H54 (cell line): ENCODE measurements at regions not wholly inside any gene's neighbourhood (a gene's known extent, or its start where the extent isn't known, plus 50 kb on each side); places are given as distances from the start of the nearest gene placed in this dataset.

Experiments used
- DNase-seq: peaks from one replicate; pipeline ENCODE4 v3.0.0; 2011; ENCODE audit warnings: low spot score, mixed read lengths; ENCODE audit not compliant: insufficient read length
- FAIRE-seq: peaks from 3 replicates; lab custom pipeline; 2011; peaks lifted over from hg19 to GRCh38; lab: Jason Lieb, UNC
- POLR2A ChIP-seq: IDR thresholded peaks from 2 replicates; pipeline ENCODE4 v1.6.1; 2011; ENCODE audit warnings: low read depth, mild to moderate bottlenecking, low read length

DNA sequence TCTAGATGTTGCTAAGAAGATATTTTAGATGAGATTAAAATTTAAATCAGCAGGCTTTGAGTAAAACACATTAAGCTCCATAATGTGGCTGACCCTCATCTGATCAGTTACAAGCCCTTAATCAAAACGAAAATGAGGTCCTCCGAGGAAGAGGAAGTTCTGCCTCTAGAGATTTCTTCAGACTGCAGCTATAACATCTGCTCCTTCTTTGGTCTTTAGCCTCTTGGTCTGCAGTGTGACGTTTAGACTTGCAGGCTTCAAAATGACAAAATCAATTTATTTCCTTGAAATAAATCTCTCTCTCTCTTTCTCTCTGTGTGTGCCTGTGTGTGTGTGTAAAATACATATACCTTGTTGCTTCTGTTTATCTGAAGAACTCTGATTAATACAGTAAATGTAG is 1429.8 kb upstream of the CDH9 start:
- DNase-seq = no peak
- FAIRE-seq = no peak
- no peak for TF ChIP-seq POLR2A

GRCh38 chr5:28463728-28464127 is 1425.3 kb upstream of the CDH9 start:
- FAIRE-seq = no peak
- TF ChIP-seq POLR2A = no peak
- DNase-seq = no peak

DNA sequence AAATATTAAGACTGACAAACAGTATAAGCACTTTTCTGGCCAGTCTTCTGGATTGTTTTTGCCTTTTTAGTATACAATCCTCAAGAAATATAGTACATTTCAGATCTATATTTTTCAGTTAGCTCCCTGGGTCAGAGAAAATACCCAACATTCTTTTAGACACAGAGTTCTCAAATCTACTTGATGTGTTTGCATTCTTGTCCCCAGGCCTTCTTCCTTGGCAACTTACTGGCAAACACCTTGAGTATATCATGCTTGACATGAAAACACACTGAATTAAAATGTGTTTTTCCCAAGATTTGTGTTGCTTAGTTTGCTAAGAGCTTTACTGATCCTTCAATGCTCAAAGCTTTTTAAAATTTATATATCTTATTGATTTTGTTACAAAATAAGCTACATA is 1413.1 kb upstream of the CDH9 start:
- FAIRE-seq = no peak
- no peak for TF ChIP-seq POLR2A
- no peak for DNase-seq

- FAIRE-seq = no peak
- TF ChIP-seq POLR2A = no peak
These were observed 1412.6 kb upstream of the CDH9 start for GRCh38 chr5:28450997-28451396.

GRCh38 chr5:28448791-28449190 is 1410.4 kb upstream of the CDH9 start:
- TF ChIP-seq POLR2A = no peak
- DNase-seq = no peak
- FAIRE-seq = no peak

More at GRCh38 chr5:28450997-28451396, 1412.6 kb upstream of the CDH9 start:
- no peak for DNase-seq

GRCh38 chr5:28430565-28431178 is 1392.3 kb upstream of the CDH9 start:
- DNase-seq (no peak), FAIRE-seq (no peak)
- no peak for TF ChIP-seq POLR2A

DNA sequence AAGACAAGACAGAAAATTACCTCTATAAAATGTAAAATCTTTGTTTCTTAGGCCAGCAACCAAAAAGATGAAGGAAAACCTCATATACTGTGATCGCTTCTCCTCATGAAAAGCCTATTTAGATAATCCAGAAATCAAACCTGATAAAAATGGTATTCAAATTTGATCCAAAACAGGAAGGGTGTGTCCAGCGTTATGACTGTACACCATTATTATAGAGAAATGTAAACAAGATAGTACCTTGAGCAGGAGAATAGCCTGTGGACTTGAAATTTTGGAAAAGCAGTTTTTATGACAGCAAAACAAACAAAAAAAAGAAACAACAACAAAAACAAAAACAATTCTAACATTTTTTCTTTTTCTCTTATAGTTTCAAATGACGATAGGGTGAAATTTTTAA is 1382.8 kb upstream of the CDH9 start:
- DNase-seq (no peak), FAIRE-seq (no peak)
- no peak for TF ChIP-seq POLR2A

- no peak for FAIRE-seq
- TF ChIP-seq POLR2A = no peak
- DNase-seq = no peak
These were observed 1377.5 kb upstream of the CDH9 start for GRCh38 chr5:28415791-28416443.

- FAIRE-seq (no peak), DNase-seq (no peak)
- TF ChIP-seq POLR2A = no peak
These were observed 1376.2 kb upstream of the CDH9 start for GRCh38 chr5:28414619-28415018.

DNA sequence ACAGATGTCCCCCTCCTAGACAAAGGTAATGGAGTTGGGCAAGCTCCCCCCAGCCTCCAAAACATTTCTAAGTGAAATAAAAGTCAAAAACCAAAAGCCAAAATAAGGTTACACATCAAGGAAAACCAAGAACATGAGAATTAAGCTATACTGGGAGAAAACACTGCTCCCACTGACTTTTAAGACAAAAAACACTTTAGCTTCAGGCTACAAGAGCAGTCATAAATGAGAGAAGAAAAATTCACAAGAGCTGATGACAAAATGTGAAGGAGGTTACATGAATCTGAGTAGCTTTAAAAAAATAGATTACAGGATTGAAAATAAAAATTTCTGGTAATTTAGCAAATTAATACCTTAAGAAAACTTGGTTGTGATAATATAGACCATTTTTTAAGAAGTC is 1370.3 kb upstream of the CDH9 start:
- FAIRE-seq = no peak
- no peak for DNase-seq
- TF ChIP-seq POLR2A = no peak

DNA sequence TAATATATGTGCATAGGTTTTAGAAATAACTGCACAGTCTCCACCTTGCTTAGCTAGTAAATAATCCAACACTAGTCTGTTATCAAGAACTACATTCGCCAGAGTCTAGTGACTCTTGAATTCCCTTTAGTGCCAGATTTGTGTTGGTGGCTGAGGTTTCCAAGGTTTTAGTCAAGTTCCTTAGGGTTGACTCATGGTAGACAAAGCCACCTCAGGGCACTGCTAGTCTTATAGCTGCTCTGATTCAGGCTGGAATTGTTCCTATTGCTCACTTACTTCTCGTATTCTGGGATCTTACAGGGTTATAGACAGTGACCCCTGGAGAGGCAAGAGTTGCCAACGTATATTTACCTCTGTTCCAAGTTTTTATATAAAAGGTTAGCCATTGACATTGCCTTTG is 1369.8 kb upstream of the CDH9 start:
- peak; percentile 100 for FAIRE-seq
- DNase-seq = peak; percentile 46
- no peak for TF ChIP-seq POLR2A

DNA sequence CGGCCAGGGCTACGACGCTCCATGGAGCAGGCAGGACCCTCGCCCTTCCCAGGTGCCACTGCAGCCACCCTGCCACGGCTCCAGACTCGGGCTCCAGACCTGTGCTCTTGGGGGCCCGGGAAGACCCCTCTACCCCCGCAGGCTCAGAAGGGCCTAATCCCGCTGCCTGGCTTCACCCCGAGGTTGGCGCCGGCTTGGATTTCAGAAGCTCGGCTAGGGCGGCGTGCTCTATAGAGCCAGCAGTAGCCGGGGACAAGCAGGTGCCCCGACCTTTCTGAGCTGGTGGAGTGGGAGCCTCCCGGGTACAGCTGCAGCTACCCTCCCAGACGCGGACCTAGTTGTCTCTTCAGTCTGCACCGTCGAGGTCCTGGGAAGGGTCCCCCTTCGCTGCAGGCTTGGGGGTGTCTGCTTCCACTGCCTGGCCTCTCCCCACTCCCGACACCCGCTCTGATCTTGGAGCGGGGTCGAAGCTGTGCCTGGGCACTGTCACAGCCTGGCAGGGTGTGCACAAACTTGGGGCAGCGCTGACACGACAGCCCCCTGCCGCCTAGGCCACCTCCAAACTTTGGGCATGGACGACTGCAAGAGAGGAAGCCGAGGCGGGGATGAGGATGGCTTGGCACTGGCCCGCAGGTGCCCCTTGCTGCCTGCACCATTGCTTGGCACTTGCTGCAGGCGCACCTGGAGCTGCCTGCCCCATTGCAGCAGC is 1366.1 kb upstream of the CDH9 start:
- TF ChIP-seq POLR2A = no peak
- FAIRE-seq (no peak), DNase-seq (no peak)

GRCh38 chr5:28403846-28404245 is 1365.5 kb upstream of the CDH9 start:
- no peak for TF ChIP-seq POLR2A
- DNase-seq (no peak), FAIRE-seq (peak; percentile 60)

DNA sequence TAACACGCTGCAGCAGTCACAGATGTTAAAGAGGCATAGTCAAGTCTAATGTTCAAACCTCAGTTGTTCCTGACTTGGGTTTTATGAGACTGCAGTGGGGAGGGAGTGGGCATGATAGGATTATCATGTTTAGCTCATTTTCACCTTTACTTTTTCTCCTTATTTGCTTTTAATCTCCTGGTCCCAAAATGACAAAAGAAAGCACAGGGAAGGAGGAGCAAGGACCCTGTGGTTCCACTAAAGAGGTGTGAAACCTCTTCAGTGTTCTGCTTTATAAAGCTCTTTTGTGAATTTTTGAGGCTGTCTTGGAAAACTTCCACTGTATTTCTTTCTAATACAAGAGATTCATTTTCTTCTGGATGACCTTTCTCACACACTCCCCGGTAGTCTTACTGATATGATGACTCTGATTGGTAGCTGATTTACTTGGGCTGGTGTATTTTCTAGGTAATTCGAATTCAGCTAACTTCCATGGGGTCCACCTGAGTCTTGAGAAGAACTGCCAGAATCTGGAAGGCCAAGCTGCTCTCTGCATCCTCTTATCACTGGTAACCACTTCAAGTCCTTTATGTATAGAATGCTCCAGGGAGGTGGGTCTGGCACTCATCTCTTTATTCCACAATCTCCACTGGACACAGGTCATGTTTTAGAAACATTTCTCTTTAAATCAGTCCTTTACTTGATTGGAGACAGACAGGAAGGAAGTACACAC is 1364.4 kb upstream of the CDH9 start:
- FAIRE-seq = peak; percentile 20
- TF ChIP-seq POLR2A = no peak
- DNase-seq = no peak

DNA sequence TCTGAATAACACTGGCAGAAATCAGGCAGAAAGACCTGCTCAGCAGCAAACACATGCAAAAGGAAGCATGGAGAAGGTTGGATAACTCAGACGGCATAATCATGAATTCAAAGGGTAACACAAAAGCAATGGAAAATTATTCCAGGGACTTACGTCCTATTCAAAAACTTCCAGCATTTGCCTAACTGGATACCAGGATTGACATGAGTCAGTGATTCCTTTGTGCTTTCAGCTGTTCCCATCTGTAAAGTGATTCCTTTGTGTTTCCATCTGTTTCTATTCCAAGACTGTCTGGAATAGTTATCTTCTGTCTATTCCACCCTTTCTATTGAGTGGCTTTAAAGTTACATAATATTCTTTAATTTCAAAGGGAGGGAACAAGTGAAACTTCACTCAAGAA is 1361.7 kb upstream of the CDH9 start:
- DNase-seq (no peak), FAIRE-seq (no peak)
- no peak for TF ChIP-seq POLR2A
